CD4-positive, alpha-beta T cell treated with Interleukin-2 at 100 ng/mL for 4 hours (primary cell): ENCODE measurements at regions not wholly inside any gene's neighbourhood (a gene's known extent, or its start where the extent isn't known, plus 50 kb on each side); places are given as distances from the start of the nearest gene placed in this dataset.

ENCODE experiments used
- DNase-seq: peaks from one replicate; pipeline ENCODE4 v3.0.0-alpha.2; 2020; ENCODE audit warnings: low spot score

DNA sequence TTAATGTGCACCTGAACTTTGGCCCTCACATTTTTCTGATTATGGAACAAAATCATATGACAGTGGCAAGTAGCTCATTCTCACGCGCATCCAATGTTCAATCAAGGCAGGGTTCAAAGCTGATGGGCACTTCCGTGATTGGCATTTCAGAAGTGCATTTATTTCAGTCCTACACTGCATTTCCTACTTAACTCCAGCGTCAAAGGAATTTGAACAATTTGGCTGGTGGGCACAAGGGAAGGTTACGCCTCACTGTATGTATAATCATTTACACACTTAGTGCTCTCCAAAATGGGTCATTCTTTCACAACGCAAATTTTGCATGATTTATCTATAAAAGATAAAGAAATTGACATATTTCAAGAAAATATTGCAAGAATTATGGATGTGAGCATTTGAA, 167.9 kb upstream of the VLDLR start:
- no peak for DNase-seq

DNA sequence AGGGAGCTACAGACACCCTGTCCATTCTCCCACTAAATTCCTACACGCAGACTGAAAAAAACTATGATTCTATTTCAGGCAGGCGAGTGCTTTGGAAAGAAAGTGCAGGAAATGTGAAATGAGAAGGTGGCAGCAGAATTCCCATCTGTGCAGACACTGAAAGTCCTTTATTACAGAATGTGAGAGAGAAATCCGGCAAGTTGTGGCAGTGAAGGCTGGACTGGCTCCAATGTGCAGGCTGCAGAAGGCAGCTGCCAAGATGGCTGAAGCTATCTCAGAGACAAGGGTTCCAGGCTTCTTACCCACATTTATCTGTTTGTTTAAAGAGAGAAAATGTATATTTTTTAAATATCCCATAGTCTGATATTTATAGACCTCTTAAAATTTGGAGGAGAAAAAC, 161.8 kb upstream of the VLDLR start:
- no peak for DNase-seq

DNA sequence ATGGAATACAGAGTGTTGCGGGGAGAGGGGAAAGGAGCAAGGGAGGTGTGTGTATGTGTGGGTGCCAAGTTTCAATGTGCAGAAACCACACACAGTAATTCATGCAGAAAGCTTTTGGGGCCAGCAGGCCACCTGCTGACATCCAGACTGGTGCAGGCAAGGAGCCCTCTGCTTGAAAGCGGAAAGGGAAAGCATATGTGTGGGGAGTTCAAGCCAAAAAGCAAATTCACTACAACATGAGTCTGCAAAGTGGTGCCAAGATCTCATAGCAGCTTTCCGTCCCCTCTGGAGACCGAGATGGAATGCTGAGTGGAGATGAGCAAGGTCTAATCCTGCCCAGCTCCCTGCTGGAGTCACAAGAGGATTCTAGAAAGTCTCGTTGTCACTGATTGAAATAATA, 159.7 kb upstream of the VLDLR start:
- DNase-seq: no peak

DNA sequence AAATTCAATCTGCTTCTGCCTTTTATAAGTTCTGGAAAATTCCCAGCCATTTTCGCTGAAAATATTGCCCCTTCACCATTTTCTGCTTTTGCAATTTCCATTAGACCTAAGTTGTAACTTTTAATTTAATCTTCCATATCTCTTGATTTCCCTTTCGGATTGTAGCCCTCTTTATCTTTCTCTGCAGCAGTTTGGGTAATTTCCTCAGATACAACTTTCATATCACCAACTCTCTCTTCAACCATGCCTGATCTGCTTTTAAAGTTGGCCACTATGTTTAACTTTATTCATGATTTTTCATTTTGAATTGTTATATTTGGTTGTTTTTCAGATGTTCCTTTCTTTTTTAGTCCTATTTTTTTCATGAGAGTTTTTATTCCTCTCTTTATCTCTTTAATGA, 157.0 kb upstream of the VLDLR start:
- DNase-seq: no peak

DNA sequence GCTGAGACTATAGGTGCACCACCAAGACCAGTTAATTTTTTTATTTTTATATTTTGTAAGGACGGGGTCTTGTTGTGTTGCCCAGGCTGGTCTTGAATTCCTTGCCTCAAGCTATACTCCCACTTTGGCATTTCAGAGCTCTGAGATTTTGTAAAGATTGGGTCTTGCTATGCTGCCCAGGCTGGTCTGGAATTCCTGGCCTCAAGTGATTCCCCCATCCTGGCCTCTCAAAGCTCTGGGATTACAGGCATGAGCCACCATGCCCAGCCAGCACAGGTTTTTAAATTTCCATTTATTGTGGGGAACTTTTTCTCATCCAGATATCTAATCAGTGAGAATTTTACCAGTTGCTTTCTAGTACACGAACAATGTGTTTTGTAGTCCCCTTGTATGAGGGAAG, 156.1 kb upstream of the VLDLR start:
- no peak for DNase-seq

DNA sequence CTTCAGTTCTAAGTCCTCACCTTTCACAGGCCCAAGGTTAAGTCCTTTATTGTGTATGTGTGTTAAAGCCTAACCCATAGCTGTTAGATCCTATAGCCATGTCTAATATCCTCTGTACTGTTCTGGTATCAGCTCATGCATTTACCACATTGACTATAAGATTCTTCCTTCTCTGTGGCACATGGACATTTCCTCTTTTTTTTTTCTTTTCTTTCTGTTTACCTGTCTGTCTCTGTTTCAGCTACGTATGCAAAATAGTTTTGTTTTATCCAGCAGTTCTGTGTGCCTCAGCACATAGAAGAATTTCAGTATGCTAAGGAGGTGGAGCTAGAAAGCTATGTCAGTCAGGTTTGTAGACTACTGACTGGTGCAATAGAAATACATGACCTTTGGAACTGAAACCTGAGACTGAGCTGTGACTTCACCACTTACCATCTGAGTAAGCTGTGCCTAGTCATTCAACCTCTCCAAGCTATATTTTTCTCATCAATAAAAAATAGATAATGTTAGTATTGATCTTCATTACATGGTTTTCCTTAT, 155.6 kb upstream of the VLDLR start:
- DNase-seq: no peak

DNA sequence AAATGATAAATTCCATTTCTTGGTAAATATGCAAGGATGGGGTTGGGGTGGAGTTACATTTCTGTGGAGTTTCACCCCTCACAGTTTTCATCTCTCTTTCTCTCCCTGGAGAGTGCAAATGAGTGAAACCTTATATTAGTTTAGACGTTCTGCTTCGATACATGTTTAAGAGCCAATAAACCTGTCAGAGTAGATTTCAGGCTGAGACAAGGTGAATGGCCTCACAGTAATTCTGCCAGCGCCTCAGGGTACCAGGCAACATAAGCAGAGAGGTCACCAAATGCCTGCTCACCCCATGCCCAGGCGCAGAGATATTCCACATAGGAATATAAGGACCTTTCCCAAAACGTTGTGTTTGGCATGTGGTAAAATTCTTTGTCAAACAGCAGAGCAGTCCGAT, 154.9 kb upstream of the VLDLR start:
- no peak for DNase-seq

DNA sequence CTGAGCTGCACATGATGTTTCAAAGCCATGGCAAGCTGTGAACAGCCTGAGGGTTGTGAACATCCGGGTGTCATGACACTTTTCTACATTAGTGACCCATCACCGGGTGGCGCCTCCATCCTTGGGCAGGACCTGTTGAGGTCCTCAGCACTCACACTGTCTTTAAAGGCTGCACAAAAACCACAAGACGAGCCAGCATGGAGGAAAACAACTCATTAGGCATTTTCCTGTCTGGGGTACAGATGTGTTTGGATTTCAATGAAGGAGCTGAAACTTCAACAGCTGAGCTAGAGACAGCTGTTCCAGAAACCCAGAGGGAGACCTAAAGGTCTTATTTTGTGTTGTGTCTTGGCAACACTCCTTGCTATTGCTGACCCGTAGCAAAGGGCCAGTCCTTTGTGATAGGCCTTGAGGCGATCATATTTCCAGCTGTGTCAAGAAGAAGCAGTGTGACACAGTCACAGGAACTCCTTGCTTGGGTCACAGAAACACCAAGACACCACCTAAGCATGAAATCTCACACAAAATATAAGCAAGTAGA, 151.8 kb upstream of the VLDLR start:
- no peak for DNase-seq

DNA sequence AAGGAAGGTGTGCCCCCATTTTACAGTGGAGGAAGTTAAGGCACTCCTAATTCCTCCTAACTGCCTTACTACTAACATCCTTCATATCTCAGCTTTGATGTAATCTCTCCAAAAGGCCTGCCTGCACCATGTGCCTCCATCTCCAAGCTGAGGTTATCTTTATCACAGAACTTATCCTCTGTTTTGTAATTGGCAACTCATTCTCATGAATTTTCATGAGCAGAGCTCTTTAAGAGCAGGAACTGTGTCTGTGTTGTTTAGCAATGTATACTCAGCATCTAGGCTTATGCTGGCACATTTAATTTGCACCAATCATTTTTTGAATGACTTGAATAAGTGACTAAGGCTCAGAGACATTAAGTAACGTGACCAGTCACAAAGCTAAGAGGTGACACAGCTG, 147.9 kb upstream of the VLDLR start:
- no peak for DNase-seq

DNA sequence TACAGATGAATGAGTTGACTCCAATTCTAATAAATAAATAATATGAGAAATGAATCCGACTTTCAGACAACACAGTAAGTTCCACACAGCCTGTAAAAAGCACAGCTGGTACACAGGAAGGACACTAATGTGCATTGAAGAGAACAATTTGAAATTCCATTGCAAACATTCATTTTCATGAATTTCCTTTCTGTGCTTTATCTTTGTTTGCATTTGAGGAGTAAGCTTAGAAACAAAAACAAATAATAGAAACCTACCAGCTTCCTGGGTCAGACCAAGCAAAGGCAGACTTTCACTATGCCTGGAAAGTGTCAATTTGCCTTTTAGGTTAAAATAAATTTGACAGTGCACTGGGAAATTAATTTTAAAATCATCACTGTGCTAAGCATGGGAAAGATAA, 143.8 kb upstream of the VLDLR start:
- no peak for DNase-seq

DNA sequence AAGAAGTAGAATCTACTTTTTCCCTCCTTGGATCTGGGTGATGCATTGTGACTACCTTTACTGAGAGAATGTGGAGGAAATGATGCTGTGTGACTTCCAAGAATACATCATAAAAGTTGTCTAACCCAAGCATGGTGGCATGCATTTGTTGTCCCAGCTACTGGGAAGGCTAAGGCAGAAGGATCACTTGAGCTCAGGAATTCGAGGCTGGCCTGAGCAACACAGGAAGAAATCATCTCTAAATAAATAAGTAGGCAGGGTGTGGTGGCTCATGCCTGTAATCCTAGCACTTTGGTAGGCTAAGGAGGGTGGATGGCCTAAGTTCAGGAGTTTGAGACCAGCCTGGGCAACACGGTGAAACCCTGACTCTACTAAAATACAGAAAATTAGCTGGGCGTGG, 143.2 kb upstream of the VLDLR start:
- no peak for DNase-seq

DNA sequence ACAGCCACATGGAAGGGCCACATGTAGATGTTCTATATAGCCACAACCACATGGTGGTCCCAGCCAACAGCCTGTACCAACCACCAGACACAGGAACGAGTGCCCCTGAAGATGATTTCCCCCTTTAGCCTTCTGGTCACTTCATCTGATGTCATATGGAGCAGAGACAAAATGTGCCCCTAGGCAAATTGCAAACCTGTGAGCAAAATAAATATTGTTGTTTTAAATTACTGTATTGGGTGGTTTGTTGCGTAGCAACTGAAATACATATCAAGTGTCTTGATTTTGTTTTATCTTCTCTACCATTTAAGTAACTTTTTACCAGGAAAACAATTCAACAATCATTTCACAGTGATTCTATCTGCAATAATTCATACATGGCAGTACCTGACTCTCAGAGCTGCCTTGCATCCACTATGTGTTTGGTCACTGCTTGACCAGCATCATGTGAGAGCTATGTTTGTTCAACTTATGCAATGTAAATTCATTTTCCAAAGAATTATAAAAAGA, 142.5 kb upstream of the VLDLR start:
- no peak for DNase-seq

DNA sequence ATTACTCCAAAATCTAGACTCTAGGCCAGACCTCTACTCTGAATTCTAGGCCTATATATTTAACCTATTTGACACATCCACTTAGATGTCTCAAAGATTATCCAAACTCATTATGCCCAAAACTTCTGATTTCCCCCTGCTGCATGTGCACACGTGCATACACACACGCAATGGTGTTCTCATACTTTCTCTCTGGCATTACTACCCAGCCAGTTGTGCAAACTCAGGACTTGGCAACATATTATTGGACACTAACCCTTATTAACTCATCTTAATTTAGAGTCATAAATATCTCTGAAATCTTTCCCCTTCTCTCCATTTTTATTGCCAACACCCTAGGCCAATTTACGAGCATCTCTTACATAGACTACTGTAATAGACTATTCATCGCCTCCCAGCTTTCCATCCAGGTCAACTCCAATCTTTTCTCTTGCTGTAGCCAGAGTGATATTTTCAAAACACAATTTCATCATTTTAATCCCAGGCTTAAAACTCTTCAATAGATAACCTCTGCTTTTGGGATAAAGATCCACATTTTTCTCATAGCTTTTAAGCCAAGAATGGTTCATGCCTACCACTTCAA, 141.2 kb upstream of the VLDLR start:
- no peak for DNase-seq

DNA sequence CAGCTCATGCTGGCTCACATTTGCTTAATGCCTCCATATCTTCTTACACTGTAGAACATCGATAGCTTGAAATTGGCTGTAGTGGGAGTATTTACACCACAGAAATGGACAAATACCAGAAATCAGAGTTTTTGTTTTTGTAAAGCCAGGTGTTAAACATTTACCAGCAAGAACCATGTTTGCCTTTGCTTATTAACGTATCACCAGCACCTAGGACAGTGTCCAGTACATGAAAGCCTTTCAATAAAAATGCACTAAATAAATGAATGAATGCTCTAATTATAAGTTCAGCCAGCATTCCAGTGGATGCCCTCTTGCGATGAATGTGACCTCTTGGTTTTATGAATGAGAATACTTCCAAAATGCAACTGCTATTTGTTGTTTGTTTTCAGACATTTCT, 140.4 kb upstream of the VLDLR start:
- DNase-seq: no peak

DNA sequence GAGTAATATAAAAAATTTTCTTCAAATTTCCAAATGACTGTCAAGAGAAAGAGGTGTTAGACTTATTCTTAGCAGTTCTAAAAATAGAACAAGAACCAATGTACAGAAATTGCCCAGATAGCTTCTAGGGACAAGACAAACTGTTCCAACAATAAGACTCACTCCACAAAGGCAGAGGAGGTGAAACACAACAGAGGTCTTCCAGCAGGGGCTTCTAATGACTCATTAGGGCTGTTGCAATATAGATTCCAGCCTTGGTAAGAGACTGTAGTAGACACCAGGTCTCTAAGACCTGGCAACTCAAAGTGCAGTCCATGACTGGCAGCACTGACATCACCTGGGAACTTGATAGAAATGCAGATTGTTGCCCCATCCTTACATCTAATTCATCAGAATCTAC, 134.6 kb upstream of the VLDLR start:
- DNase-seq: no peak

DNA sequence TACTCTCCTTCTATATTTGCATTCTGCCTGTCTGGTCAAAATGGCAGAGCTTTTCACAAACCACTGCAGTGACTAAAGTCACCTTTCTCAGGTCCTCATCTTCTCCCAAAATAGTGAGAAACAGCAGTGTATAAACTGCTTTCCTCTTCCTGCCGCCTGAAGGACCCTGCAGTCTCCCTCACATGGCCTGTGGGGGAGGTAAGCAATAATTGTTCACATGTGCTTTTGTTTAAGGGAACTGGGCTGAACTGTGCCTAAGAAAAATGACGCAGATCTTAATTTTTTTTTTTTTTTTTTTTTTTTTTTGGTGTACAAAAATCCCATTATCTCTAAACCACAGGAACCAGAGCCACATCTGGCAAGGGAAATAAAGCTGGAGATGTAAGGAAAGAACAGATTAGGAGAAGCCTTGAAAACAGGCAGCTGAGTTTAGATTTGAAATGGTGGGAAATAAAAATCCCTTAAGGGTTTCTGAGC, 131.7 kb upstream of the VLDLR start:
- no peak for DNase-seq

DNA sequence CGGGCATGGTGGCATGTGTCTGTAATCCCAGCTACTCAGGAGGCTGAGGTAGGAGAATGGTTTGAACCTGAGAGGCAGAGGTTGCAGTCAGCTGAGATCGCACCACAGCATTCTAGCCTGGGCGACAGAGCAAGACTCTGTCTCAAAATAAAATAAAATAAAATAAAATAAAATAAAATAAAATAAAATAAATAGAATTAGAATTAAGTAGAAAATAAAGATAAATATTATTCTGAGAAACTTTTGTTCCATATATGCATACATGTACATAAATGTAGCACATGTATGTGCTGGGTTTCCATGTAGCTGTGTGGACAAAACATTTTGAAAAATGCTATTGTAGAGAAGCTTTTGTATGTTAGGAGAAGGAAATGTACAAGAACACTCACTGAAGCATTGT, 129.4 kb upstream of the VLDLR start:
- no peak for DNase-seq

DNA sequence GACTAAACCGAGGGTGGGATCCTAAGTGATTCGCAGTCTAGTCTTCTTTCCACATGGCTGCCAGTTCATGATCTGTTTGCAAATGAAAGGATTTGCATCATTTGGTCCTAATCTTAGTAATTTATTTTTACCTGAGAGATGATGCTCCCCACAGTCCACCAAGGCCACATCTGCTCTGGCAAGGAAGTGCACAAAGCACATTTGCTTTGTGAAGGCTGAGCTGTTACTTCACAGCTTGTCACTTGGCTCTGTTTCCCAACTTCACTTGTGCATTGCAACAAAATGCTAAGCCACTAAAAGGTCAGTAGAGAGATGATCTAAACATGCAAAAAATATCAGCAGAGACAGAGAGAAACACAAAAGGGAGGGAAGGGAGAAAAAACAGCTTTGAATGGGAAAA, 128.5 kb upstream of the VLDLR start:
- no peak for DNase-seq

DNA sequence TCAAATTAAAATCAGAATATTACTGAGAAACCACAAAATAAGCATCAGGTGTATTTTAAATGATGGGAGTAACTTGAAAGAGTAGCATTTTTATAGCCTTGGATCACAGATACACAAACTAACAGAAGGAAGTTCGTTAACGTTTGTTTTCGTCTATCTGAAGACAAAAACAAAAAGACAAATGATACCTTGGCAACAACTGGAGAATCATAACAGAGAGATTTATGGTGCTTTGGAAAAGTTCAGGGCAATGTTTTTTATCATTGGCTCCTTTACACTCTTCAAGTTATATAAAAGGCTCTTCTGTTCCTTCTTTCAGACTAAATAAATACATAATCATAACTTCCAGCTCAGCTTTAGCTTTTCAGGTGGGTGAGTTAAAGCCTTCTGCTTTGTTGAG, 128.1 kb upstream of the VLDLR start:
- no peak for DNase-seq

DNA sequence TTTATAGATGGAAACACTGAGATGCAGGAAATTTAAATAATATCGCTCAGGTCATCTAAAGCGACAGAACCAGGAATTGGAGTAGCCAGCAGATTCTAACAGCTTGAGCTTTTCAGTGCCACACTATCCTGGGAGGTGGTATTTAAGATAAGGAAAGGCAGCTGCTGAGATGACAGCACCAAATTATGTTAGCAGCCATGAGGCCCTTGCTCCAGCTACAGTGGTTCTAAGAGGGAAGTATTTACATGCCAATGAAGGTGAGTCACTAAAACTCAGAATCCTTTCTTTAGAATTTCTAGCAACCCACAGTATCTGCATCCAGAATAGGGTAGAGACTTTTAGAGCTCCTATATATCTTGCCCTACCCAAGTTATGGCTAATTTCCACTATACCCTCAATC, 127.0 kb upstream of the VLDLR start:
- DNase-seq: no peak

DNA sequence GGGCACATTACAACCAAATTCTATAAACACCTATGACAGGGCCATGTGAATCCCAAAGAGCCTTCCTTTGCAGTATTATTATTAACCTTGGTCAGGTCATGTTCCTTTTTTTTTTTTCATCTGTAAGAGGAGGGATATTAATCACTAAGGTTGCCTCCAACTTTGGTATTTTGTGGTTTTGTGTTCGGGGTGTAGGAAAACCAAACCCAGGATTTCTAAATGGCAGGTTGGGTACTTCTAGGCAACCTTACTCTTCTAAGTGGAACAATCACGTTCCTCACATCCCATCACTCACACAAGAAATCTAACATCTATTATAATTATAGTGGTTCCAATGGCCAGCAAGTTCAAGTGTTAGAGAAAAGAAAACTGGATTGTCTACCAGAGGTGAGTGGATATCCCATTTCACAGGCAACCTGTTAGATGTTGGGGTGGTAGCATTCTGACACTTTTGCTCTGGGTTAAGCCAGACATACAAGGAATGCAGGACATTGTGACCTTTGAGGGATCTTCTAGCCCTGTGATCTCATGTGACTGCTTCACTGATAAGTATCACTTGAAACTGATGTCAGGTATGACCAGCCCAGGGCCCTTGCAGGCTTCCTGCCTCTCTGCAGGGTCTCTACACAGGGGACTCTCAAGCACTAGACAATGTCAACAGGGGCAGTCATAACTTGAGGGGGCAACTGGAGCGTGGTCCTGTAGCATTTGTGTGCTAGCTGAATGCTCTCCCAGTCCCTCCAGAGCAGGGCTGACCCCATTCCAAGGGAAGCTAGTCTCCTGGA, 126.2 kb upstream of the VLDLR start:
- no peak for DNase-seq

DNA sequence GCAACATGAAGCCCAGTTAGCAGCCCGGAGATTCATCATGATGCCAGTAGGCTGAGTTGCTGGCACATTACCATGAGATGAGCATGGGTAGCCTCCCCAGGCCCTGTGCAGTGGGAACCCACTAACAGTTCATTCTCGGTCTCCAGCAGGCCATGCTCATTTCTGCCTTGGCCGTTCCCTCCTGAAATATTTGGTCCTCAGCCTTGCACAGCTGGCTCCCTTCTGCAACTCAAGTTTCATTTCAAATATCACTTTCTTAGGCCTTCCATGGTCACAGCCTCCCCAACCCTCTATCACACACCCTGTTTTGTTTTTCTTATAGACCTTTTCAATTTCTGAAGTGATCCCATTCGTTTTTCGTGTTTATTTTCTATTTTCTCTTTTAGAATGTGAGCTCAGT, 125.4 kb upstream of the VLDLR start:
- DNase-seq: no peak

DNA sequence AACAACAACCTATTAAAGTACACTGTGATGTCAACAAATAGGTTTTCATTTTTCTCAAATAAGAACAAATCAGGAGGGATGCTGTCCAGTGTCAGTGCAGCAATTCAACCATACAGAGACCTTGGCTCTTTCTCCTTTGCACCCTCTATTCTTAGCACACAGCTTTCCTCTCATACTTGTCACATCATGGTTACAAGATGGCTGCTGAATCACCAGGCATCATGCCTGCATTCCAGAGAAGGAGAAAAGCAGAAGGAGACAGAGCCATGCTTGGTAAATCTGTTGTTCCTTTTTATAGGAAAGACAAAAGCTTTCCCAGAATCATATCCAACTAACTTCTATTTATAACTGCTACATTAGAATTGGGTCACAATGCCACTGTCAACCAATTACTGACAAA, 124.7 kb upstream of the VLDLR start:
- DNase-seq: no peak
